ENCODE measurements at regions not wholly inside any gene's neighbourhood (a gene's known extent, or its start where the extent isn't known, plus 50 kb on each side); places are given as distances from the start of the nearest gene placed in this dataset.

- TF ChIP-seq EP300 (IDR thresholded peaks at IDR 0.05) (no peak), POLR2AphosphoS5 (IDR thresholded peaks at IDR 0.05) (no peak), CTCF (IDR thresholded peaks at IDR 0.05) (no peak), POLR2A (IDR thresholded peaks at IDR 0.05; ENCODE audit: low read depth) (no peak)
- 95% methylated on average over 6 of the region's 6 CpGs for WGBS
- Histone ChIP-seq H3K27me3 (no peaks in the 10 kb centered on the region), H3K4me3 (no peak overlapping the region), H3K27ac (replicated peaks in 1 of 4) (no peak overlapping the region), H3K9me3 (no peaks in the 10 kb centered on the region), H3K4me1 (no peaks in the 10 kb centered on the region), H3K36me3 (no peaks in the 10 kb centered on the region)
- no peak for DNase-seq (ENCODE audit: extremely low spot score)
- intact Hi-C loops (cut with DNase I): no loop called here
Measured at GRCh38 chr9:107626118-107626517, 136.5 kb upstream of the KLF4 start.

GRCh38 chr9:107625383-107625984 is 135.9 kb upstream of the KLF4 start:
- H3K9me3 ChIP-seq: no peaks in the 10 kb centered on the region
- no peaks in the 10 kb centered on the region for H3K4me1 ChIP-seq
- TF ChIP-seq POLR2AphosphoS5 (IDR thresholded peaks at IDR 0.05): no peak
- TF ChIP-seq POLR2A (IDR thresholded peaks at IDR 0.05; ENCODE audit: low read depth): no peak
- no peak for TF ChIP-seq EP300 (IDR thresholded peaks at IDR 0.05)
- no peak for TF ChIP-seq CTCF (IDR thresholded peaks at IDR 0.05)
- no peak overlapping the region for H3K4me3 ChIP-seq
- no peaks in the 10 kb centered on the region for H3K27me3 ChIP-seq
- H3K27ac ChIP-seq (replicated peaks in 1 of 4): no peak overlapping the region
- intact Hi-C loops (cut with DNase I): no loop called here
- no peaks in the 10 kb centered on the region for H3K36me3 ChIP-seq
- WGBS: 99% methylated on average over 7 of the region's 7 CpGs
- DNase-seq (ENCODE audit: extremely low spot score): no peak

- no peaks in the 10 kb centered on the region for H3K36me3 ChIP-seq
- no peak for DNase-seq (ENCODE audit: extremely low spot score)
- H3K27me3 ChIP-seq: no peaks in the 10 kb centered on the region
- peak overlapping the region in 3 of 4 donors; percentile 1 to 42 (median 27) for H3K27ac ChIP-seq (replicated peaks in 1 of 4)
- TF ChIP-seq POLR2A (IDR thresholded peaks at IDR 0.05; ENCODE audit: low read depth) (no peak), POLR2AphosphoS5 (IDR thresholded peaks at IDR 0.05) (no peak), EP300 (IDR thresholded peaks at IDR 0.05) (no peak), CTCF (IDR thresholded peaks at IDR 0.05) (no peak)
- no peaks in the 10 kb centered on the region for H3K4me1 ChIP-seq
- intact Hi-C loops (cut with DNase I): no loop called here
- no peak overlapping the region for H3K4me3 ChIP-seq
- WGBS: 79% methylated on average over 15 of the region's 15 CpGs
- H3K9me3 ChIP-seq: no peaks in the 10 kb centered on the region
Measured at GRCh38 chr9:107624234-107624948, 134.8 kb upstream of the KLF4 start.

GRCh38 chr9:107621436-107621835 is 131.9 kb upstream of the KLF4 start:
- no peaks in the 10 kb centered on the region for H3K27me3 ChIP-seq
- 98% methylated on average over 4 of the region's 4 CpGs for WGBS
- no peak for DNase-seq (ENCODE audit: extremely low spot score)
- H3K4me1 ChIP-seq: no peaks in the 10 kb centered on the region
- no peak overlapping the region for H3K4me3 ChIP-seq
- H3K27ac ChIP-seq (replicated peaks in 1 of 4): no peak overlapping the region
- no peaks in the 10 kb centered on the region for H3K36me3 ChIP-seq
- intact Hi-C loops (cut with DNase I): no loop called here
- H3K9me3 ChIP-seq: no peaks in the 10 kb centered on the region
- TF ChIP-seq EP300 (IDR thresholded peaks at IDR 0.05) (no peak), CTCF (IDR thresholded peaks at IDR 0.05) (no peak), POLR2AphosphoS5 (IDR thresholded peaks at IDR 0.05) (no peak)
